Breast epithelium (tissue), 3 donors: ENCODE measurements at regions not wholly inside any gene's neighbourhood (a gene's known extent, or its start where the extent isn't known, plus 50 kb on each side); places are given as distances from the start of the nearest gene placed in this dataset.

ENCODE experiments used
- POLR2A ChIP-seq: fragments of 450-650 bp; IDR thresholded peaks from one replicate; pipeline ENCODE4 v1.6.1; 2016; ENCODE audit warnings: antibody characterized with exemption, mild to moderate bottlenecking, moderate library complexity
- POLR2AphosphoS5 ChIP-seq, 3 donors: sonication (generic); formaldehyde crosslinking; IDR thresholded peaks; one replicate each; pipeline ENCODE4 v1.6.1; 2017; ENCODE audit warnings: antibody characterized with exemption in 3 of 3
- TF ChIP-seq, protein P1 (sequence below), 3 donors: fragments of 450-650 bp; IDR thresholded peaks; one replicate each; pipeline ENCODE4 v1.5.1; 2016 to 2017; ENCODE audit warnings: antibody characterized with exemption in 3 of 3, mild to moderate bottlenecking in 3 of 3, moderate library complexity in 3 of 3

DNA sequence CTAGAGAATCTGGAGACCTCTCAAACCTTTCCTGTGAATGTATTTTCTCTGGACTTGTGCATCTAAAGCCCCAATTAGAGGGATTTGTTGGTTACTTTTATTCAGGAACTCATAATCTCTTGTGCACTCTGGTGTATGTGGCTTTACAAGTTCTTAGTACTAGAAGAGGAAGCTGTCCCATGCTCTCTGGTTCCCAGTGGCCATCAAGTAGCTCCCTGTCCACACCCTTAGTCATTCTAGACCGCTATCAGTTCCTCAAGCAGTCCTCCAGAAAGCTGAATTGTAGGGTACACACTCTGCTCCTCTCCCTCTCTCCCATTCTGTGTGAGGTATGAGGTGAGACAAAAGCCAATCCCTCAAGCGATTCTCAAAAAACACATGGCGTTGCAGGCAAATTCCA, 470.3 kb downstream of the PTPRC start:
- TF ChIP-seq, protein P1, sequence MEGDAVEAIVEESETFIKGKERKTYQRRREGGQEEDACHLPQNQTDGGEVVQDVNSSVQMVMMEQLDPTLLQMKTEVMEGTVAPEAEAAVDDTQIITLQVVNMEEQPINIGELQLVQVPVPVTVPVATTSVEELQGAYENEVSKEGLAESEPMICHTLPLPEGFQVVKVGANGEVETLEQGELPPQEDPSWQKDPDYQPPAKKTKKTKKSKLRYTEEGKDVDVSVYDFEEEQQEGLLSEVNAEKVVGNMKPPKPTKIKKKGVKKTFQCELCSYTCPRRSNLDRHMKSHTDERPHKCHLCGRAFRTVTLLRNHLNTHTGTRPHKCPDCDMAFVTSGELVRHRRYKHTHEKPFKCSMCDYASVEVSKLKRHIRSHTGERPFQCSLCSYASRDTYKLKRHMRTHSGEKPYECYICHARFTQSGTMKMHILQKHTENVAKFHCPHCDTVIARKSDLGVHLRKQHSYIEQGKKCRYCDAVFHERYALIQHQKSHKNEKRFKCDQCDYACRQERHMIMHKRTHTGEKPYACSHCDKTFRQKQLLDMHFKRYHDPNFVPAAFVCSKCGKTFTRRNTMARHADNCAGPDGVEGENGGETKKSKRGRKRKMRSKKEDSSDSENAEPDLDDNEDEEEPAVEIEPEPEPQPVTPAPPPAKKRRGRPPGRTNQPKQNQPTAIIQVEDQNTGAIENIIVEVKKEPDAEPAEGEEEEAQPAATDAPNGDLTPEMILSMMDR (IDR thresholded peaks at IDR 0.05) = no peak
- TF ChIP-seq POLR2A (no peak), POLR2AphosphoS5 (IDR thresholded peaks at IDR 0.05) (no peak)
